Spleen (tissue), 11 donors: ENCODE measurements at regions not wholly inside any gene's neighbourhood (a gene's known extent, or its start where the extent isn't known, plus 50 kb on each side); places are given as distances from the start of the nearest gene placed in this dataset.

ENCODE experiments used
- DNase-seq: peaks from one replicate; pipeline ENCODE4 v3.0.0-alpha.2; 2020
- H3K27ac ChIP-seq, 8 donors: fragments of 200-600 bp; sonication (generic) in 7 of 8; 1 replicate in 4 of 8; 2 replicates in 4 of 8; pipeline versions ENCODE4 v1.5.0 to v1.8.0; 2016 to 2021; ENCODE audit warnings: inconsistent platforms in 4 of 8, mild to moderate bottlenecking in 4 of 8, moderate library complexity in 1 of 8
- H3K27me3 ChIP-seq, 7 donors: fragments of 200-600 bp; sonication (generic) in 6 of 7; replicated peaks in 1 of 7; 1 replicate in 4 of 7; 2 replicates in 3 of 7; pipeline versions ENCODE4 v1.5.0 to v1.8.0; 2016 to 2021; ENCODE audit warnings: inconsistent platforms in 3 of 7, mild to moderate bottlenecking in 1 of 7
- H3K36me3 ChIP-seq, 6 donors: fragments of 200-600 bp; sonication (generic) in 5 of 6; 1 replicate in 4 of 6; 2 replicates in 2 of 6; pipeline versions ENCODE4 v1.5.0 to v1.8.0; 2016 to 2021; ENCODE audit warnings: inconsistent platforms in 2 of 6
- H3K4me1 ChIP-seq, 6 donors: fragments of 200-600 bp; sonication (generic) in 5 of 6; 1 replicate in 3 of 6; 2 replicates in 3 of 6; pipeline versions ENCODE4 v1.5.0 to v1.8.0; 2016 to 2021; ENCODE audit warnings: inconsistent platforms in 3 of 6
- H3K4me3 ChIP-seq, 8 donors: fragments of 200-600 bp; sonication (generic) in 7 of 8; 1 replicate in 4 of 8; 2 replicates in 4 of 8; pipeline versions ENCODE4 v1.5.0 to v1.8.0; 2016 to 2021; ENCODE audit warnings: inconsistent platforms in 4 of 8, mild to moderate bottlenecking in 4 of 8, moderate library complexity in 2 of 8
- H3K9me3 ChIP-seq, 8 donors: fragments of 200-600 bp; sonication (generic) in 7 of 8; 1 replicate in 4 of 8; 2 replicates in 4 of 8; pipeline versions ENCODE4 v1.5.0 to v1.8.0; 2016 to 2021; ENCODE audit warnings: inconsistent platforms in 4 of 8
- POLR2A ChIP-seq, 3 donors: fragments of 450-650 bp; IDR thresholded peaks; one replicate each; pipeline ENCODE4 v1.5.1; 2017; ENCODE audit warnings: antibody characterized with exemption in 3 of 3, mild to moderate bottlenecking in 1 of 3
- POLR2AphosphoS5 ChIP-seq, 3 donors: sonication (generic); formaldehyde crosslinking; IDR thresholded peaks; one replicate each; pipeline ENCODE4 v1.5.1; 2017; ENCODE audit warnings: antibody characterized with exemption in 3 of 3
- WGBS, 5 donors: extraction: QIAGEN DNeasy Blood & Tissue Kit in 3 of 5; methylation state at CpG; one replicate each; pipeline versions ENCODE4 v1.1.5 to v1.1.7; 2013 to 2018; 5-methylcytosine and 5-hydroxymethylcytosine counted together
- intact Hi-C: fragments of 100-400 bp; cut with DNase I; formaldehyde crosslinking; loops from one replicate; pipeline ENCODE4 v1.15.0; 2023; ENCODE audit warnings: low total_unique reads
- TF ChIP-seq, protein P1 (sequence below), 11 experiments: fragments of 200-600 bp in 7 of 11; fragments of 450-650 bp in 4 of 11; sonication (generic) in 4 of 11; IDR thresholded peaks in 8 of 11; conservative IDR thresholded peaks in 3 of 11; 1 replicate in 7 of 11; 2 replicates in 4 of 11; pipeline versions ENCODE4 v1.4.0 to v1.8.0; 2016 to 2021; ENCODE audit warnings: antibody characterized with exemption in 11 of 11, inconsistent platforms in 4 of 11, mild to moderate bottlenecking in 1 of 11
- donor health status: healthy with polysubstance abuse.
- donor health status: DM: no; HTN: no; CAD: no; lungs with moderate emphysema.
- donor health status: DM: no; HTN: no; CAD: no.
- donor health status: Bipolar disorder and iron deficiency.
- donor health status: healthy.
- donor health status: DM: no; HTN: no; CAD: no.
- donor health status: DM: yes; HTN: yes; CAD: no.

GRCh38 chr9:106502930-106503329 is 360.0 kb upstream of the ZNF462 start:
- Histone ChIP-seq H3K36me3 (no peaks in the 10 kb centered on the region), H3K27ac (no peak overlapping the region), H3K9me3 (peaks cover 0 to 16% (median 0%) of the 10 kb centered on the region in 8 donors), H3K27me3 (no peaks in the 10 kb centered on the region), H3K4me3 (no peak overlapping the region), H3K4me1 (no peaks in the 10 kb centered on the region)
- WGBS, 5 donors, result 53 to 67% (median 59%) methylated on average over 3 of the region's 3 CpGs
- intact Hi-C loops, result no loop called here
- DNase-seq, result no peak
- TF ChIP-seq POLR2A (IDR thresholded peaks at IDR 0.05), result no peak
- TF ChIP-seq, protein P1, sequence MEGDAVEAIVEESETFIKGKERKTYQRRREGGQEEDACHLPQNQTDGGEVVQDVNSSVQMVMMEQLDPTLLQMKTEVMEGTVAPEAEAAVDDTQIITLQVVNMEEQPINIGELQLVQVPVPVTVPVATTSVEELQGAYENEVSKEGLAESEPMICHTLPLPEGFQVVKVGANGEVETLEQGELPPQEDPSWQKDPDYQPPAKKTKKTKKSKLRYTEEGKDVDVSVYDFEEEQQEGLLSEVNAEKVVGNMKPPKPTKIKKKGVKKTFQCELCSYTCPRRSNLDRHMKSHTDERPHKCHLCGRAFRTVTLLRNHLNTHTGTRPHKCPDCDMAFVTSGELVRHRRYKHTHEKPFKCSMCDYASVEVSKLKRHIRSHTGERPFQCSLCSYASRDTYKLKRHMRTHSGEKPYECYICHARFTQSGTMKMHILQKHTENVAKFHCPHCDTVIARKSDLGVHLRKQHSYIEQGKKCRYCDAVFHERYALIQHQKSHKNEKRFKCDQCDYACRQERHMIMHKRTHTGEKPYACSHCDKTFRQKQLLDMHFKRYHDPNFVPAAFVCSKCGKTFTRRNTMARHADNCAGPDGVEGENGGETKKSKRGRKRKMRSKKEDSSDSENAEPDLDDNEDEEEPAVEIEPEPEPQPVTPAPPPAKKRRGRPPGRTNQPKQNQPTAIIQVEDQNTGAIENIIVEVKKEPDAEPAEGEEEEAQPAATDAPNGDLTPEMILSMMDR (IDR thresholded peaks at IDR 0.05 in 8 of 11, conservative IDR thresholded peaks at IDR 0.05 in 3 of 11), result no peak
- no peak for TF ChIP-seq POLR2AphosphoS5 (IDR thresholded peaks at IDR 0.05)

- no peak for DNase-seq
- H3K9me3 ChIP-seq, result peaks cover 0 to 16% (median 0%) of the 10 kb centered on the region in 8 donors
- no peak overlapping the region for H3K27ac ChIP-seq
- no peaks in the 10 kb centered on the region for H3K27me3 ChIP-seq
- H3K36me3 ChIP-seq, result no peaks in the 10 kb centered on the region
- no peaks in the 10 kb centered on the region for H3K4me1 ChIP-seq
- no peak overlapping the region for H3K4me3 ChIP-seq
- TF ChIP-seq POLR2A (IDR thresholded peaks at IDR 0.05) (no peak), POLR2AphosphoS5 (IDR thresholded peaks at IDR 0.05) (no peak)
- TF ChIP-seq, protein P1 (IDR thresholded peaks at IDR 0.05 in 8 of 11, conservative IDR thresholded peaks at IDR 0.05 in 3 of 11), result no peak
- 78 to 91% (median 82%) methylated on average over 5 of the region's 5 CpGs for WGBS, 5 donors
- intact Hi-C loops, result no loop called here
These were observed 359.2 kb upstream of the ZNF462 start for GRCh38 chr9:106503759-106504158.

DNA sequence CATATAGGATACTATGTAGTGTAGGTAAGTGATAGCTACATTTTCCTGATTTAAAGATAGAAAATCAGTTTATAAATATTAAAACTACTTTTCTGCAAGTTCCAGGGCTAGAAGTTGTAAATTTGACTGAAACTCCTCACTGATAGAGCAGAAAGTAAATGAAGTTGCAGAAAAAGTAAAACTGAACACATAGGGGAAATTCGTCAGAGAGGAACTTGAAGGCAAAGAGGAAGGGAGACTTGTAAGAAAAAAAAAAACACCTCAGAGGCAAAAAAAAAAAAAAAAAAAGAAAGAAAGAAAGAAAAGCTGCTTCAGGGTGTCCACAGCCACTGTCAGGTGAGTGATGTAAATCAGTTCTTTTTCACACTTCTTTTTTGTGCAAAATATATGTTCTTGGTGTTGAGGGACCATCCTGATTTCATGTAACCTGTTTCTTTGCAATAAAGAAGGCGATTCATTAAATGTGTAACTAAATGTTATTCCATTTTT is 336.2 kb upstream of the ZNF462 start:
- TF ChIP-seq, protein P1 (IDR thresholded peaks at IDR 0.05 in 8 of 11, conservative IDR thresholded peaks at IDR 0.05 in 3 of 11), result no peak
- no peak for TF ChIP-seq POLR2A (IDR thresholded peaks at IDR 0.05)
- TF ChIP-seq POLR2AphosphoS5 (IDR thresholded peaks at IDR 0.05), result no peak
- H3K36me3 ChIP-seq, result no peaks in the 10 kb centered on the region
- DNase-seq, result no peak
- no peak overlapping the region for H3K4me3 ChIP-seq
- H3K27ac ChIP-seq, result no peak overlapping the region
- intact Hi-C loops, result no loop called here
- 47 to 57% (median 53%) methylated on average over 2 of the region's 2 CpGs for WGBS, 5 donors
- peaks cover 0 to 6% (median 0%) of the 10 kb centered on the region in 8 donors for H3K9me3 ChIP-seq
- H3K27me3 ChIP-seq, result no peaks in the 10 kb centered on the region
- no peaks in the 10 kb centered on the region for H3K4me1 ChIP-seq

GRCh38 chr9:106528158-106528557 is 334.8 kb upstream of the ZNF462 start:
- WGBS, 5 donors, result 78 to 87% (median 84%) methylated on average over 4 of the region's 4 CpGs
- Histone ChIP-seq H3K4me1 (no peaks in the 10 kb centered on the region), H3K27ac (no peak overlapping the region), H3K9me3 (peaks cover 0 to 3% (median 0%) of the 10 kb centered on the region in 8 donors), H3K36me3 (no peaks in the 10 kb centered on the region), H3K4me3 (no peak overlapping the region), H3K27me3 (no peaks in the 10 kb centered on the region)
- intact Hi-C loops, result no loop called here
- DNase-seq, result no peak
- TF ChIP-seq, protein P1 (IDR thresholded peaks at IDR 0.05 in 8 of 11, conservative IDR thresholded peaks at IDR 0.05 in 3 of 11), result no peak
- TF ChIP-seq POLR2A (IDR thresholded peaks at IDR 0.05) (no peak), POLR2AphosphoS5 (IDR thresholded peaks at IDR 0.05) (no peak)
